CD14-positive monocyte (primary cell): ENCODE measurements at regions not wholly inside any gene's neighbourhood (a gene's known extent, or its start where the extent isn't known, plus 50 kb on each side); places are given as distances from the start of the nearest gene placed in this dataset.

Experiments used
- DNase-seq, 3 donors: peaks; one replicate each; pipeline ENCODE4 v3.0.0-alpha.2; 2011 to 2022
- H2AFZ ChIP-seq: 2 replicates; pipeline ENCODE4 v1.6.0; 2012; ENCODE audit warnings: mild to moderate bottlenecking, low read depth, low read length, inconsistent platforms; ENCODE audit not compliant: insufficient read depth, poor library complexity, severe bottlenecking
- H3K27ac ChIP-seq, 2 donors: 1 replicate in 1 of 2; 2 replicates in 1 of 2; pipeline ENCODE4 v1.5.1; 2012 to 2013; ENCODE audit warnings: low read length in 2 of 2, control low read depth in 1 of 2, inconsistent platforms in 1 of 2, low read depth in 1 of 2, mild to moderate bottlenecking in 1 of 2
- H3K27me3 ChIP-seq, 2 donors: one replicate each; pipeline versions ENCODE4 v1.6.0 to v1.6.1; 2011 to 2013; ENCODE audit warnings: low read length in 2 of 2; ENCODE audit not compliant: control insufficient read depth in 2 of 2, insufficient read depth in 2 of 2
- H3K36me3 ChIP-seq, 2 donors: replicated peaks in 1 of 2; 1 replicate in 1 of 2; 2 replicates in 1 of 2; pipeline versions ENCODE4 v1.5.1 to v1.6.1; 2012 to 2013; ENCODE audit warnings: low read length in 2 of 2, control low read depth in 1 of 2, inconsistent platforms in 1 of 2, mild to moderate bottlenecking in 1 of 2; ENCODE audit not compliant: insufficient read depth in 2 of 2, control insufficient read depth in 1 of 2
- H3K4me1 ChIP-seq, 2 donors: 1 replicate in 1 of 2; 2 replicates in 1 of 2; pipeline versions ENCODE4 v1.5.1 to v1.6.1; 2012 to 2013; ENCODE audit warnings: low read length in 2 of 2, control low read depth in 1 of 2, inconsistent platforms in 1 of 2, mild to moderate bottlenecking in 1 of 2, moderate library complexity in 1 of 2; ENCODE audit not compliant: insufficient read depth in 2 of 2, control insufficient read depth in 1 of 2
- H3K4me2 ChIP-seq: replicated peaks from 2 replicates; pipeline ENCODE3; 2012; ENCODE audit warnings: low read length, moderate library complexity, mild to moderate bottlenecking; ENCODE audit not compliant: poor library complexity, severe bottlenecking; ENCODE audit errors: extremely low read depth
- H3K4me3 ChIP-seq, 3 experiments: fragments of 200-600 bp in 1 of 3; sonication (generic) in 1 of 3; replicated peaks in 1 of 3; 1 replicate in 2 of 3; 2 replicates in 1 of 3; pipeline ENCODE4 v1.5.1; 2011 to 2013; ENCODE audit warnings: low read length in 3 of 3, mild to moderate bottlenecking in 3 of 3, control low read depth in 2 of 3, low read depth in 2 of 3, inconsistent platforms in 1 of 3, moderate library complexity in 1 of 3
- H3K79me2 ChIP-seq: 2 replicates; pipeline ENCODE4 v1.6.0; 2012; ENCODE audit warnings: mild to moderate bottlenecking, control low read depth, inconsistent platforms, low read length, moderate library complexity; ENCODE audit not compliant: insufficient read depth
- H3K9ac ChIP-seq: 2 replicates; pipeline ENCODE4 v1.6.0; 2017; ENCODE audit warnings: low read length, mild to moderate bottlenecking; ENCODE audit not compliant: insufficient read depth, poor library complexity, severe bottlenecking
- H3K9me3 ChIP-seq, 2 donors: replicated peaks in 1 of 2; 1 replicate in 1 of 2; 2 replicates in 1 of 2; pipeline versions ENCODE4 v1.5.1 to v1.6.1; 2012 to 2013; ENCODE audit warnings: low read length in 2 of 2, control low read depth in 1 of 2; ENCODE audit not compliant: control insufficient read depth in 1 of 2, insufficient read depth in 1 of 2
- H4K20me1 ChIP-seq: 2 replicates; pipeline ENCODE4 v1.6.0; 2012; ENCODE audit warnings: mild to moderate bottlenecking, low read length, control low read depth, moderate library complexity; ENCODE audit not compliant: insufficient read depth
- H3K27ac Mint-ChIP-seq, 7 donors: one replicate each; pipeline ENCODE4 v1.8.0; 2020; ENCODE audit warnings: mild to moderate bottlenecking in 7 of 7, mixed read lengths in 7 of 7, moderate library complexity in 6 of 7, inconsistent platforms in 2 of 7
- H3K27me3 Mint-ChIP-seq, 3 donors: one replicate each; pipeline ENCODE4 v1.8.0; 2021 to 2022; ENCODE audit warnings: low read depth in 3 of 3, mild to moderate bottlenecking in 3 of 3, mixed read lengths in 3 of 3, moderate library complexity in 3 of 3, inconsistent platforms in 1 of 3
- H3K36me3 Mint-ChIP-seq, 2 donors: one replicate each; pipeline ENCODE4 v1.8.0; 2020; ENCODE audit warnings: mixed read lengths in 2 of 2, inconsistent platforms in 1 of 2, mild to moderate bottlenecking in 1 of 2
- H3K4me1 Mint-ChIP-seq: one replicate; pipeline ENCODE4 v1.8.0; 2020; ENCODE audit warnings: mild to moderate bottlenecking, mixed read lengths
- H3K4me3 Mint-ChIP-seq, 2 donors: one replicate each; pipeline ENCODE4 v1.8.0; 2020; ENCODE audit warnings: mild to moderate bottlenecking in 2 of 2, mixed read lengths in 2 of 2, moderate library complexity in 1 of 2
- H3K9me3 Mint-ChIP-seq, 7 donors: one replicate each; pipeline ENCODE4 v1.8.0; 2020 to 2022; ENCODE audit warnings: mixed read lengths in 7 of 7, mild to moderate bottlenecking in 6 of 7, moderate library complexity in 6 of 7, inconsistent platforms in 2 of 7
- CTCF ChIP-seq: fragments of 200-600 bp; IDR thresholded peaks from one replicate; pipeline ENCODE4 v1.8.0; 2022; ENCODE audit warnings: antibody characterized with exemption, mild to moderate bottlenecking
- WGBS: methylation state at CpG from one replicate; pipeline ENCODE4 v1.1.5; 2013; ENCODE audit warnings: missing lambda C conversion rate; ENCODE audit not compliant: insufficient coverage; 5-methylcytosine and 5-hydroxymethylcytosine counted together
- intact Hi-C, 2 donors: fragments of 100-400 bp; cut with micrococcal nuclease; formaldehyde crosslinking; loops; one replicate each; pipeline versions ENCODE4 v1.15.0 to v1.15.1; 2023

- Histone ChIP-seq H3K4me3 (no peak overlapping the region), H3K9me3 (no peaks in the 10 kb centered on the region), H4K20me1 (no peaks in the 10 kb centered on the region), H2AFZ (no peak overlapping the region), H3K9ac (no peak overlapping the region), H3K4me1 (no peaks in the 10 kb centered on the region), H3K36me3 (no peaks in the 10 kb centered on the region), H3K27me3 (no peaks in the 10 kb centered on the region), H3K4me2 (no peak overlapping the region), H3K79me2 (no peaks in the 10 kb centered on the region), H3K27ac (no peak overlapping the region)
- Mint-ChIP-seq H3K27ac (no peak overlapping the region), H3K36me3 (no peaks in the 10 kb centered on the region), H3K27me3 (no peaks in the 10 kb centered on the region), H3K9me3 (peaks cover 0 to 26% (median 5%) of the 10 kb centered on the region in 7 donors), H3K4me3 (no peak overlapping the region), H3K4me1 (no peaks in the 10 kb centered on the region)
- DNase-seq, result no peak
- intact Hi-C loops, result no loop called here
- no CpG with 5 or more reads among the region's 3 CpGs for WGBS
- TF ChIP-seq CTCF, result no peak
Measured at GRCh38 chr3:180496995-180497394, 105.0 kb upstream of the TTC14 start.

DNA sequence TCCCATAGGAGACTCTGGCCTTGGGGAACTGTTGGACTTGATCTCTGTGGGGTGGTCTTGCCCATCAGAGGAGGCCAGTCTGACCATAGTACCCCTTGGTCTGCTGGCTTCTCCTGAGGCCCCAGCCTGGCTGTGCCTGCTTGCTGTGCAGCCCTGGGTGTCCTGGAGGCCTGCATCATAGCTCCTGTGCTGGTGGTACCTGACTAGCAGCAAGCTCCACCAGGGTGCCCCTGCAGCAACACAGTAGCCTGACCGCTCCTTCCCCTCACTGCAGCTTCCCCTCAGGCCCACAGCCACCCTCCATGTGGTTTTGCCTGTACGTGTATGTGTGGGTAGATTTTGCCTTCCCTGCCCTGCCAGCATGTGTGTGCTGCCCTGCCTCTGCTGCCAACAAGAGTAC lies 85.6 kb upstream of the TTC14 start:
- Histone ChIP-seq H3K79me2 (no peaks in the 10 kb centered on the region), H3K27me3 (no peaks in the 10 kb centered on the region), H2AFZ (no peak overlapping the region), H3K4me2 (no peak overlapping the region), H3K4me3 (no peak overlapping the region), H4K20me1 (no peaks in the 10 kb centered on the region), H3K4me1 (no peaks in the 10 kb centered on the region), H3K36me3 (no peaks in the 10 kb centered on the region), H3K9me3 (peaks cover 15 to 22% of the 10 kb centered on the region in 2 donors), H3K9ac (no peak overlapping the region), H3K27ac (no peak overlapping the region)
- TF ChIP-seq CTCF, result no peak
- intact Hi-C loops, result no loop called here
- Mint-ChIP-seq H3K9me3 (peaks cover 0 to 24% (median 13%) of the 10 kb centered on the region in 7 donors), H3K4me3 (no peak overlapping the region), H3K27ac (no peak overlapping the region), H3K4me1 (no peaks in the 10 kb centered on the region), H3K27me3 (no peaks in the 10 kb centered on the region), H3K36me3 (no peaks in the 10 kb centered on the region)
- WGBS, result no CpG with 5 or more reads among the region's 2 CpGs
- DNase-seq, result no peak
